Osteocyte (in vitro differentiated cells): ENCODE measurements at regions not wholly inside any gene's neighbourhood (a gene's known extent, or its start where the extent isn't known, plus 50 kb on each side); places are given as distances from the start of the nearest gene placed in this dataset.

Experiments
- DNase-seq: peaks from one replicate; pipeline ENCODE4 v3.0.0; 2021; ENCODE audit warnings: mixed read lengths; ENCODE audit not compliant: unreplicated experiment; ENCODE audit errors: extremely low spot score
- H3K27ac Mint-ChIP-seq: one replicate; pipeline ENCODE4 v1.8.0; 2021; ENCODE audit warnings: mild to moderate bottlenecking, mixed read lengths; ENCODE audit not compliant: unreplicated experiment
- H3K27me3 Mint-ChIP-seq: one replicate; pipeline ENCODE4 v1.8.0; 2021; ENCODE audit warnings: mixed read lengths; ENCODE audit not compliant: unreplicated experiment
- H3K36me3 Mint-ChIP-seq: one replicate; pipeline ENCODE4 v1.8.0; 2021; ENCODE audit warnings: mixed read lengths; ENCODE audit not compliant: unreplicated experiment
- H3K4me1 Mint-ChIP-seq: one replicate; pipeline ENCODE4 v1.8.0; 2021; ENCODE audit warnings: mixed read lengths; ENCODE audit not compliant: unreplicated experiment
- H3K4me3 Mint-ChIP-seq: one replicate; pipeline ENCODE4 v1.8.0; 2021; ENCODE audit warnings: mild to moderate bottlenecking, moderate library complexity, mixed read lengths; ENCODE audit not compliant: unreplicated experiment
- H3K9me3 Mint-ChIP-seq: one replicate; pipeline ENCODE4 v1.8.0; 2021; ENCODE audit warnings: mixed read lengths; ENCODE audit not compliant: unreplicated experiment
- TF ChIP-seq, protein P1 (sequence below): fragments of 200-600 bp; sonication (generic); IDR thresholded peaks from 2 replicates; pipeline ENCODE4 v1.5.0; 2021; ENCODE audit warnings: antibody characterized with exemption, mild to moderate bottlenecking, moderate library complexity

DNA sequence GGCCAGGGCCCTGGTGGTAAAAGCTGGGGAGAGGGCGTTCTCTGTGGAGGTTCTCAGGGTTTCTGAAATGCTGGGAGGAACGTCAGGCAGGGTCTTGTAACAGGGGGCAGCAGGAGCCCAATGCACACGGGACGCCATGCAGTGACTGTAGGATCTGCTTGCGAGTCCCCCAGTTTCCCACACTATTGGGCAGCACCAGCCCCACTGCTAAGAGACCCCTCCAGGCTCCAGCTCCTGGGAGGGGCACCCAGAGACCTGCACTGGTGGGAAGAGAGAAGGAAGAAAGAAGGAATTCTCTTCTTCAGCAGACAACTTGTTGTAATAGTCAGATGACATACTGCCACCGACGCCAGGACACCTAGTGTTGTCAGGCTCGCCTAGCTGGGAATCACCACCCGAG lies 55.2 kb upstream of the RNF7 start:
- H3K4me3 Mint-ChIP-seq, result no peak overlapping the region
- H3K9me3 Mint-ChIP-seq, result no peaks in the 10 kb centered on the region
- H3K27ac Mint-ChIP-seq, result no peak overlapping the region
- H3K4me1 Mint-ChIP-seq, result peaks cover 15% of the 10 kb centered on the region
- TF ChIP-seq, protein P1, sequence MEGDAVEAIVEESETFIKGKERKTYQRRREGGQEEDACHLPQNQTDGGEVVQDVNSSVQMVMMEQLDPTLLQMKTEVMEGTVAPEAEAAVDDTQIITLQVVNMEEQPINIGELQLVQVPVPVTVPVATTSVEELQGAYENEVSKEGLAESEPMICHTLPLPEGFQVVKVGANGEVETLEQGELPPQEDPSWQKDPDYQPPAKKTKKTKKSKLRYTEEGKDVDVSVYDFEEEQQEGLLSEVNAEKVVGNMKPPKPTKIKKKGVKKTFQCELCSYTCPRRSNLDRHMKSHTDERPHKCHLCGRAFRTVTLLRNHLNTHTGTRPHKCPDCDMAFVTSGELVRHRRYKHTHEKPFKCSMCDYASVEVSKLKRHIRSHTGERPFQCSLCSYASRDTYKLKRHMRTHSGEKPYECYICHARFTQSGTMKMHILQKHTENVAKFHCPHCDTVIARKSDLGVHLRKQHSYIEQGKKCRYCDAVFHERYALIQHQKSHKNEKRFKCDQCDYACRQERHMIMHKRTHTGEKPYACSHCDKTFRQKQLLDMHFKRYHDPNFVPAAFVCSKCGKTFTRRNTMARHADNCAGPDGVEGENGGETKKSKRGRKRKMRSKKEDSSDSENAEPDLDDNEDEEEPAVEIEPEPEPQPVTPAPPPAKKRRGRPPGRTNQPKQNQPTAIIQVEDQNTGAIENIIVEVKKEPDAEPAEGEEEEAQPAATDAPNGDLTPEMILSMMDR, result no peak
- H3K27me3 Mint-ChIP-seq, result no peaks in the 10 kb centered on the region
- no peak for DNase-seq
- no peaks in the 10 kb centered on the region for H3K36me3 Mint-ChIP-seq

- H3K27ac Mint-ChIP-seq, result no peak overlapping the region
- peaks cover 15% of the 10 kb centered on the region for H3K4me1 Mint-ChIP-seq
- no peak for DNase-seq
- H3K27me3 Mint-ChIP-seq, result no peaks in the 10 kb centered on the region
- H3K4me3 Mint-ChIP-seq, result no peak overlapping the region
- H3K36me3 Mint-ChIP-seq, result no peaks in the 10 kb centered on the region
- TF ChIP-seq, protein P1, result no peak
- H3K9me3 Mint-ChIP-seq, result no peaks in the 10 kb centered on the region
Observed at GRCh38 chr3:141684758-141685157, 53.3 kb upstream of the RNF7 start.

DNA sequence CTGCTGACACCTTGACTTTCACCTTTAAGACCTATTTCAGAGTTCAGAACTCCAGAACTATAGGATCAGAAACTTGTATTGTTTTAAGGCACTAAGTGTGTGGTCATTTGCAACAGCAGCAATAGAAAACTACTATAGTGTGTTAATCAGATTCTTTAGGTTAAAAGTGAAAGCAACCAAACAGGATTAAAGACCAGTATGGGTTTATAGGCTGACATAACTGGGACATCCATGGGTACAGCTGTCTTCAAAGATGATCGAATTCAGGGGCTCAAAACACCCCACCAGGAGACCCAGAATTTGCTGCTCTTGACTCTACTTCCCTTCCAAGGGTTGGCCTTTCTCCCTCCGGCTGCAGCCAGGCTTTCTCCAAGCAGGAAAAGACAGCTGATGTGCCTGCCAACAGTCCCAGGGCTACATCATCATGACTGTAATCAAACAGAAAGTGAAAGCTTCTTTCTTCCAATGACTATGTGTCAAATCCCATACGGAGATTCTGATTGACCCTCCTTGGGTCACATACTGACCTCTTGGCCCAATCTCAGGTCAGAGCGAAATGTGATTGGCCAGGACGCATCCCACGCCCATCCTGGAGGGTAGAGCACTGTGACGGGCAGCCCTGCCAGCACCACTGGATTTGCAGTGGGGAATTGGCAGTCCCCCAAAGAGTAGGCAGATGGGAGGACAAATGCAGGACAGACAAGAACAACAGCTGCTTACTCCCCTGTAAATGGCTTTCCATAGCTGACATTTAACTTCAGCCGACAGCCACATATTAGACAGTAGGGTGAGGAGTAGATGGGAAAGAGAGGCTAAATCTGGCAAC lies 51.4 kb upstream of the RNF7 start:
- Mint-ChIP-seq H3K36me3 (no peaks in the 10 kb centered on the region), H3K4me3 (peak overlapping the region; percentile 49), H3K9me3 (no peaks in the 10 kb centered on the region), H3K27me3 (no peaks in the 10 kb centered on the region), H3K27ac (peak overlapping the region; percentile 89), H3K4me1 (peaks cover 10% of the 10 kb centered on the region)
- DNase-seq, result no peak
- TF ChIP-seq, protein P1, result no peak
